Spinal cord (tissue), 9 donors: ENCODE measurements at regions not wholly inside any gene's neighbourhood (a gene's known extent, or its start where the extent isn't known, plus 50 kb on each side); places are given as distances from the start of the nearest gene placed in this dataset.
A peak's percentile ranks its signal among the peaks of the same experiment; 100 is the strongest.
"Not testable (repeated sequence)": the region's sequence is repeated elsewhere in the genome, so short reads cannot be mapped to it uniquely, and the experiment has no call there.

Experiments used
- DNase-seq, 6 donors: peaks; one replicate each; pipeline versions ENCODE4 v3.0.0 to v3.0.0-alpha.2; 2013 to 2015; ENCODE audit warnings: low spot score in 6 of 6, low read depth in 4 of 6
- H3K27ac ChIP-seq: one replicate; pipeline ENCODE4 v1.5.1; 2013; ENCODE audit warnings: low read depth, low read length, control low read depth
- H3K27me3 ChIP-seq: one replicate; pipeline ENCODE4 v1.6.1; 2013; ENCODE audit warnings: low read length; ENCODE audit not compliant: control insufficient read depth, insufficient read depth
- H3K36me3 ChIP-seq: one replicate; pipeline ENCODE4 v1.6.1; 2013; ENCODE audit warnings: low read length; ENCODE audit not compliant: control insufficient read depth, insufficient read depth
- H3K4me1 ChIP-seq: one replicate; pipeline ENCODE4 v1.6.1; 2013; ENCODE audit warnings: low read length; ENCODE audit not compliant: control insufficient read depth, insufficient read depth
- H3K4me3 ChIP-seq: one replicate; pipeline ENCODE4 v1.5.1; 2013; ENCODE audit warnings: low read depth, low read length, control low read depth
- H3K9me3 ChIP-seq: one replicate; pipeline ENCODE4 v1.6.1; 2013; ENCODE audit warnings: low read length; ENCODE audit not compliant: control insufficient read depth, insufficient read depth
- WGBS: methylation state at CpG from one replicate; pipeline ENCODE4 v1.1.5; 2013; ENCODE audit warnings: missing lambda C conversion rate; ENCODE audit not compliant: insufficient coverage; 5-methylcytosine and 5-hydroxymethylcytosine counted together
- donor health status: healthy.

DNA sequence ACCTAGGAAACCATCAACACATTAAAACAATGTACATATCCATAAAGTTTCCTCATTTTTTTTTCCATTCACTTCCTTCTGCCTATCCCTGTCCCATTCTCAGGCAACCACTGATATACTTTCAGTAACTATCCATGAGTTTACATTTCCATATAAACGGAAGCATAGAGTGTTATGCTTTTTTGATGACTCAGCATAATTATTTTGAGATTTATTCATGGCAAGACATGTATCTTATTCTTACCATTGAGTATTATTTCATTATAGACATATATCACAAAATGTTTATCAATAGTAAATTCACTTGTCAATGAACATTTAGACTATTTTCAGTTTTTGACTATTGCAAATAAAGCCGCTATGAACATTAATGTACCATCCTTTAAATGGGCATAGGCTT lies 1786.8 kb upstream of the ACO1 start:
- H3K27me3 ChIP-seq, result no peaks in the 10 kb centered on the region
- no peak overlapping the region for H3K27ac ChIP-seq
- no peak for DNase-seq
- WGBS, result no CpG with 5 or more reads among the region's 2 CpGs
- no peaks in the 10 kb centered on the region for H3K9me3 ChIP-seq
- no peaks in the 10 kb centered on the region for H3K4me1 ChIP-seq
- H3K36me3 ChIP-seq, result no peaks in the 10 kb centered on the region
- H3K4me3 ChIP-seq, result no peak overlapping the region

DNA sequence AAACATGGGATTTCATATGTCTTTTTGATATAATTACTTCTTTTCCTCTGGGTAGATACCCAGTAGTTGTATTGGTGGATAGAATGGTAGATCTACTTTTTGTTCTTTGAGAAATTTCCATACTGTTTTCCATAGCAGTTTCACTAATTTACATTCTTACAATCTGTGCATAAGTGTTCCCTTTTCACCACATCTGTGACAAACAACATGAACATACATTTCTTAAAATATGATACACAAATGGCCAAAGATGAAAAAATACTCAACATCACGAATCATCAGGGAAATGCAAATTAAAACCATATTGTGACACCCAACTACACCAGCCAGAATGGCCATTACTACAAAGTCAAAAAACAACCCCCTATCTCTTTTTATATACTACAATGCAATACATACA lies 1778.5 kb upstream of the ACO1 start:
- H3K27ac ChIP-seq, result no peak overlapping the region
- DNase-seq, result peak in 1 of 6 donors; percentile 55
- H3K27me3 ChIP-seq, result no peaks in the 10 kb centered on the region
- H3K36me3 ChIP-seq, result no peaks in the 10 kb centered on the region
- H3K4me3 ChIP-seq, result no peak overlapping the region
- no peaks in the 10 kb centered on the region for H3K9me3 ChIP-seq
- no peaks in the 10 kb centered on the region for H3K4me1 ChIP-seq
- WGBS, result 71% methylated on average over 1 of the region's 1 CpG

DNA sequence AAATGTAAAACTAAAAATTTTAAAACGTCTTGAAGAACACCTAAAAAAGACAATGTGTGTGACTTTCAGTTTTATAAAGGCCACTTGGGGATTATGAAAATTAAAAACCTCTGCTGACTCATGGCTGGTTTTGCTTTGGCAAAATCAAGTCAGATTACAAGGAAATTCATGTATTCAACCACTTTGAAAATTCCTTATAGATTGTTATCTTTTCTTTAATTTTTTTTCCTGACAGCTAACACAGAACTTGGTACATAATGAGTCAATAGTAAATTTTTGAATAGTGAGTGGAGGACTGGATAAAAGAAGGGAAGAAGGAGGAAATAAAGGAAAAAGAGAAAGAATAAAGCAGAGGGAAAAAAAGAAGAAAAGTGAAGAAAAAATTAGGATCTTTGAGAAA lies 1774.7 kb upstream of the ACO1 start:
- no peak for DNase-seq
- H3K4me1 ChIP-seq, result no peaks in the 10 kb centered on the region
- no CpG with 5 or more reads among the region's 1 CpG for WGBS
- no peak overlapping the region for H3K27ac ChIP-seq
- H3K36me3 ChIP-seq, result no peaks in the 10 kb centered on the region
- no peaks in the 10 kb centered on the region for H3K9me3 ChIP-seq
- H3K27me3 ChIP-seq, result no peaks in the 10 kb centered on the region
- H3K4me3 ChIP-seq, result no peak overlapping the region

DNA sequence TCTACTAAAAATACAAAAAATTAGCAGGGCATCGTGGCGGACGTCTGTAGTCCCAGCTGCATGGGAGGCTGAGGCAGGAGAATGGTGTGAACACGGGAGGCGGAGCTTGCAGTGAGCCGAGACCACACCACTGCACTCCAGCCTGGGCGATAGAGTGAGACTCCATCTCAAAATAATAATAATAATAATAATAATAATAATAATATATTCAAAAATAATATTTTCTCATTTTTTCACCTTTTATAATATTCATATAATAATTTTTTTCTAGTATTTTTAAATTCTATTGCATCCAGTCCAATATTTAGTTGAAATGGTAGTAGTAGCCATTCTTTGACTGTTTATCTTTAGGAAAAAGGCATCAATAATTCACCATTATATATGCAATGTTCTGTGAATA lies 1767.7 kb upstream of the ACO1 start:
- no CpG with 5 or more reads among the region's 7 CpGs for WGBS
- H3K4me3 ChIP-seq, H3K36me3 ChIP-seq, H3K27me3 ChIP-seq, H3K9me3 ChIP-seq, H3K4me1 ChIP-seq, H3K27ac ChIP-seq, DNase-seq: not testable (repeated sequence)

DNA sequence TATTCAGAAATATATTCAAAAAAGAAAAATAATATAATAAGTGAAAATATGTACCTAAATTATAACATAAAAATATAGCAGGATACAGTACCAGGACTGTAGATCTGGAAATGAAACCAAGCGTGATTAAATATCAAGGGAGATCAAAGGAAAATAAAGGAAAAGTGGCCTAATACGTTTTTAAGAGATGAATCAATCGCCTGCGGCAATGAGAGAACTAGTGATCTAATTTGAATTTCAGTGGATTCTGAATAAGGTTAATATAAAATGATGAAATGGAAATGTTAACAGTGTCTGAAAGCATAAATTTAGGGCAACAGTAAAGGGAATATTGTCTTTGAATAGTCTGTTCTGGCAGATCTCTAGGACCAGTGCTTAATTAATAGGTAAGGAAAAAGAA lies 1761.9 kb upstream of the ACO1 start:
- no peak for DNase-seq
- H3K4me1 ChIP-seq, result no peaks in the 10 kb centered on the region
- WGBS, result 94% methylated on average over 2 of the region's 4 CpGs
- no peaks in the 10 kb centered on the region for H3K36me3 ChIP-seq
- no peaks in the 10 kb centered on the region for H3K27me3 ChIP-seq
- no peak overlapping the region for H3K27ac ChIP-seq
- H3K4me3 ChIP-seq, result no peak overlapping the region
- no peaks in the 10 kb centered on the region for H3K9me3 ChIP-seq

DNA sequence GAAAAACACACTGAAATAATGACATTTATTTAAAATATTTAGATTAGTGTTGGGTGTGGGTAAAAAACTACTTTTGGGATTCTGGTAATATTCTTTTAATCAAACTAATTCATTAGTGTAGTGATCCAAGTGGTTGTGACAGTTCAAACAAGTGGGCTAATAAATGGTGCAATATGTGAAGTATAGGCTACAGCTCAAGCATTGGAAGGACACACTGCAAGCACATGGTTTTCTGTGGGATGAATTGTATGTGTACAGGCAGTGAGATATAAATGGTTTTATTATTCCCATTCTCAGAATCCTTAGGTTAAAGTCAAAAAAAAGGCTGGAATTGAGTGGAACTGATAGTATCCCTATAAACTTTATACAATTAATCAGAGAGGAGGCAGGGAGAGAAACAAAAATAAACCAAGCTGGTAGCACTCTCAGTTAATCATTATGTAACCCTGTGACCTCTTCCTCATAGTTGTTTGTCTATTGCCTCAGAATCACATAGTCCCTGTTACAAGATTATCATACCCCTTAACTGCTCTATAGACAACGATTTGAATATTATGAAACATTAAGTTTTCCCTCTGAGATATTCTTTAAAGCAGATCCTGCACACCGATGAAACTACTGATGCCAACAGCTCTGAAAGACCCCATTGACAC lies 1755.4 kb upstream of the ACO1 start:
- H3K9me3 ChIP-seq, result no peaks in the 10 kb centered on the region
- no peak for DNase-seq
- WGBS, result 87% methylated on average over 2 of the region's 2 CpGs
- no peak overlapping the region for H3K4me3 ChIP-seq
- no peak overlapping the region for H3K27ac ChIP-seq
- no peaks in the 10 kb centered on the region for H3K36me3 ChIP-seq
- H3K27me3 ChIP-seq, result no peaks in the 10 kb centered on the region
- H3K4me1 ChIP-seq, result no peaks in the 10 kb centered on the region

DNA sequence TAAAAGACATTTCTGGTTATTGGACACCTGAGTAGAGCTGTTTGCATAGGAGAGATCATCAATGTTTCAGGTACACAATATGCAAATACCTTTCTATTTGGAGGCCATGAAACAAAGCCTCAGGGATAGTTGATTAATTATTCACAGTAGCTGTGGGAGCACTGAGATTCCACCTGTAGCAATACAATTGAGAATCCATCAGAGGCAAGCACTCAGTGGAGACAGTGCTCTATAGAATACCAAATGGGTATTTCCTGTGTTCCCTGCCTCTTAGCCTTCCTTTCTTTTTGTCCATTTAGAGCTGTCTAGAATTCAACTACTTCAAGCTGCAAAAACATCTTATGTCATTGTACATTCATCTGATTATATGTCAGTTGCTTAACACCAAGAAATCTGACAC lies 1754.0 kb upstream of the ACO1 start:
- Histone ChIP-seq H3K27ac (no peak overlapping the region), H3K9me3 (no peaks in the 10 kb centered on the region), H3K4me3 (no peak overlapping the region), H3K27me3 (no peaks in the 10 kb centered on the region), H3K4me1 (no peaks in the 10 kb centered on the region), H3K36me3 (no peaks in the 10 kb centered on the region)
- DNase-seq, result peak in 2 of 6 donors; percentile 20 to 47

DNA sequence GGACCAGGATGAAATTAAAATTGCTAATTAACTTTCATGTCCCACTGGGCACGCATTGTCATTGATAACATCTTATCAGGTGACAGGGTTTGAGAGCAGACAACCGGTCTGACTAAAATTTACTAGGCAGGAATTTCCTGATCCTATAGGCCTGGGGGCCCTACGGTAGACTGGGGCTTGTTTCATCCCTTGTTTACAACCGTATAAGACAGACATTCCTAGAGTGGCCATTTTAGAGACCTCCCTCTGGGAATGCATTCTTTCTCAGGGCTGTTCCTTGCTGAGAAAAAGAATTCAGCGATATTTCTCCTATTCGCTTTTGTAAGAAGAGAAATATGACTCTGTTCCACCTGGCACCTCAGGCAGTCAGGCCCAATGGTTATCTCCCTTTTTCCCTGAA lies 1737.8 kb upstream of the ACO1 start:
- not testable (repeated sequence) for H3K36me3 ChIP-seq, H3K9me3 ChIP-seq, DNase-seq, H3K27ac ChIP-seq, H3K4me3 ChIP-seq, H3K27me3 ChIP-seq, H3K4me1 ChIP-seq
- 84% methylated on average over 5 of the region's 6 CpGs for WGBS

DNA sequence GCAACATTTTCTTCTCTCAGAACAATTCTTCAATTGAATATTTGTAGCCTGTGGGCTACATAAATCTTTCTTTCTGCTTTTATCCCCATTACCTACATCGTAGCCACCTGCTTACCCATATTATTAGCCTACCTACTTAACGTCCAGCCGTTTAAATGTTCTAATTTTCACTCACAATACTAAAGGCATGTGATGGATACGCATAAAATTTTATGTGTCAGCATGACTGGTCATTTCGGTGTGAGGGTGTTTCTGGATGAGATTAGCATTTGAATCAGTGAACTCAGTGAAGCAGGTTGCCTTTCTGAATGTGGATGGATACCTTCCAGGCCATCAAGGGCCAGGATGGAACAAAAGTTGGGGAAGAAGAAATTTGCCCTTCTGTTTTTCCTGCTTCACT lies 1722.5 kb upstream of the ACO1 start:
- Histone ChIP-seq H3K4me3 (no peak overlapping the region), H3K9me3 (no peaks in the 10 kb centered on the region), H3K27ac (no peak overlapping the region), H3K27me3 (no peaks in the 10 kb centered on the region), H3K4me1 (no peaks in the 10 kb centered on the region), H3K36me3 (no peaks in the 10 kb centered on the region)
- no CpG with 5 or more reads among the region's 5 CpGs for WGBS
- peak in 1 of 6 donors; percentile 9 for DNase-seq

DNA sequence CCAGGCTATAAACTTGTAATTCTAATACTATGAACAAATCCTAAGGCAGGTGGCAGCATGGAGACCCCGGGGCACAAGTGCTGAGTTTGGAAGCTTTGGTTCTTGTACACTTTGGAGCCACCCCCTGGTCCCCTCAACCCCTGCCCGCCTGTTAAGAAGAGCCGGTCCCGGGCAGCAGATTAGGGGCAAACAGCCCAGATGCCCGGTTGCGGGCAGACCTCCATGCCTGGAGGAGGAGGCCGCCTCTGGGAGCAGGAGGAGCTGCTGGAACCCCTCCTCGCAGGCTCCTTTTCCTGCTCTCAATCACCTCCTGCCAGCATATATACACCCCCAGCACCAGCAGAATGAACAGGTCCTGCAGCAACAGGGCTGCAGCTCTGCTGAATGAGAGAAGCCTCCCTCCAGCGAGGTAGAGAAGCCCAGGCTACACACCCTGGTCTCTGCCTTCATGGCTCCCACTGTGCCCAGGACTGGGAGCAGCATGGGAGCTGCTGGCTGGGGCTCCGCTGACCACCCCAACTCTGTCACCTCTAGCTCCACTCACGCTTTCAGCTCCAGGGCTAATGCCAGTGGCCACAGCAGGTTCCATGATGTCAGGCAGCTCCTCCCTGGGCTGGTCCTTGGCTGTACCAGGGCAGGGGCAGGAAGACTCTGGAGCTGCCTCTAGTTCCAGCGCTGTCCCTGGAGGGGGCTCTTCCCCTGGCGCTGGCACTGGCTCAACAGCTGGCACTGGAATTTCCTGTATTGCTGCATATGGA lies 1713.5 kb upstream of the ACO1 start:
- no peak overlapping the region for H3K4me3 ChIP-seq
- H3K4me1 ChIP-seq, result no peaks in the 10 kb centered on the region
- no peaks in the 10 kb centered on the region for H3K27me3 ChIP-seq
- WGBS, result 94% methylated on average over 10 of the region's 13 CpGs
- no peaks in the 10 kb centered on the region for H3K36me3 ChIP-seq
- no peaks in the 10 kb centered on the region for H3K9me3 ChIP-seq
- no peak overlapping the region for H3K27ac ChIP-seq
- DNase-seq, result no peak
